IgD-negative memory B cell (primary cell): ENCODE measurements at regions not wholly inside any gene's neighbourhood (a gene's known extent, or its start where the extent isn't known, plus 50 kb on each side); places are given as distances from the start of the nearest gene placed in this dataset.
"Not testable (repeated sequence)": the region's sequence is repeated elsewhere in the genome, so short reads cannot be mapped to it uniquely, and the experiment has no call there.

Experiments
- H3K27ac Mint-ChIP-seq, 3 donors: one replicate each; pipeline ENCODE4 v1.8.0; 2020 to 2022; ENCODE audit warnings: mild to moderate bottlenecking in 3 of 3, mixed read lengths in 3 of 3, moderate library complexity in 1 of 3
- H3K27me3 Mint-ChIP-seq: one replicate; pipeline ENCODE4 v1.8.0; 2021; ENCODE audit warnings: mixed read lengths
- H3K36me3 Mint-ChIP-seq: one replicate; pipeline ENCODE4 v1.8.0; 2020; ENCODE audit warnings: mild to moderate bottlenecking, mixed read lengths
- H3K4me1 Mint-ChIP-seq, 3 donors: one replicate each; pipeline ENCODE4 v1.8.0; 2020 to 2022; ENCODE audit warnings: mixed read lengths in 3 of 3, mild to moderate bottlenecking in 1 of 3
- H3K4me3 Mint-ChIP-seq, 4 donors: one replicate each; pipeline ENCODE4 v1.8.0; 2020 to 2022; ENCODE audit warnings: mild to moderate bottlenecking in 4 of 4, mixed read lengths in 4 of 4, moderate library complexity in 3 of 4
- H3K9me3 Mint-ChIP-seq, 3 donors: one replicate each; pipeline ENCODE4 v1.8.0; 2020 to 2021; ENCODE audit warnings: mixed read lengths in 3 of 3, mild to moderate bottlenecking in 1 of 3

DNA sequence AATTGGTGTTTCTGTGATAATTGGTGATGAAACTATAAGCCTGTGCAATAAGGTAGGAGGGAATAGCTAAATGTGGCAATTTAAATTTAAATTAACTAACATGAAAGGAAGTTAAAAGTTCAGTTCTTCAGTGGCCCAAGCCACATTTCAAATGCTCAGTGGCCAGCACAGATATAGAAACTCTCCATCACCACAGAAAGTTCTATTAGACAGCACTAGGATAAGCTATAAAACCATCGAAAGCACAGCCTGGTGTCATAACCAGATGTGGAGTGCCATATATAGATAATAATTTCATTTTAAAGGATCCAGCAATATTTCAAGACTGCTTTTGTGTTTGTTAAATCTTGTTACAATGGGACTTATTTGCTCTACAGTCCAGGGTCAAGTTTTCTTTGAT, 119.3 kb upstream of the NR3C2 start:
- no peaks in the 10 kb centered on the region for H3K4me1 Mint-ChIP-seq
- H3K36me3 Mint-ChIP-seq: no peaks in the 10 kb centered on the region
- no peak overlapping the region for H3K27ac Mint-ChIP-seq
- H3K4me3 Mint-ChIP-seq: no peak overlapping the region
- H3K9me3 Mint-ChIP-seq: peaks cover 0 to 2% (median 2%) of the 10 kb centered on the region in 3 donors
- H3K27me3 Mint-ChIP-seq: no peaks in the 10 kb centered on the region

DNA sequence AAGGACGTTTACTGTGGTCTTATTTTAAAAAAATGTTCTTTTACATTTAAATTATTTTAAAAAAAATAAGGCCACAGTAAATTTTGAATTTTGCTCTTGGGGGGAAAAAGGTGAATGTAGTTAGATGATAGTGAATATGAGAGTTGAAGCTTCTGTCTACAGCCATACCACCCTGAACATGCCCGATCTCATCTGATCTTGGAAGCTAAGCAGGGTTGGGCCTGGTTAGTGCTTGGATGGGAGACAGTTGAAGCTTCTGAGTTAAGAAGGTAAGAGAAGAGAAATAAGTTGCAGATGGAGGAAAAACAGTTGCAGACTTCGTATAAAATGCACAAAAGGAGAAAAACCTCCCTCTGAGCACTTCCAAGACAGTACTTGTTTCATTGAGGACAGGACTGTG, 115.6 kb upstream of the NR3C2 start:
- Mint-ChIP-seq H3K36me3 (peaks cover 1% of the 10 kb centered on the region), H3K9me3 (peaks cover 0 to 2% (median 2%) of the 10 kb centered on the region in 3 donors), H3K4me3 (no peak overlapping the region), H3K4me1 (no peaks in the 10 kb centered on the region), H3K27ac (no peak overlapping the region), H3K27me3 (no peaks in the 10 kb centered on the region)

DNA sequence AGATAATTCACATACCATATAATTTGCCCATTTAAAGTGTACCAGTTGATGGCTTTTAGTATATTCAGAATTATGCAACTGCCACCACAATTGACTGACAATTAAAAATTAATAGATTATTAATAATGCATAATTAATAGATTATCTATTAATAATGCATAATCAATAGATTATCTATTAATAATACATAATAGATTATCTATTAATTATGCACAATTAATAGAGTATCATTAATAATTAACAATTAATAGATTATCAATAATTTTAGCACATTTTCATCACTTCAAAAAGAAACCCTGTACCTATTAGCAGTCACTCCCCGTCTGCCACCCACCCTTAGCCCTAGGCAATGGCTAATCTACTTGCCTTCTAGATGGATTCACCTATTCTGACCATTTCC, 108.6 kb upstream of the NR3C2 start:
- Mint-ChIP-seq H3K9me3 (peaks cover 0 to 1% (median under 1%) of the 10 kb centered on the region in 3 donors), H3K4me3 (no peak overlapping the region), H3K36me3 (peaks cover 2% of the 10 kb centered on the region), H3K27me3 (no peaks in the 10 kb centered on the region), H3K27ac (no peak overlapping the region), H3K4me1 (no peaks in the 10 kb centered on the region)

DNA sequence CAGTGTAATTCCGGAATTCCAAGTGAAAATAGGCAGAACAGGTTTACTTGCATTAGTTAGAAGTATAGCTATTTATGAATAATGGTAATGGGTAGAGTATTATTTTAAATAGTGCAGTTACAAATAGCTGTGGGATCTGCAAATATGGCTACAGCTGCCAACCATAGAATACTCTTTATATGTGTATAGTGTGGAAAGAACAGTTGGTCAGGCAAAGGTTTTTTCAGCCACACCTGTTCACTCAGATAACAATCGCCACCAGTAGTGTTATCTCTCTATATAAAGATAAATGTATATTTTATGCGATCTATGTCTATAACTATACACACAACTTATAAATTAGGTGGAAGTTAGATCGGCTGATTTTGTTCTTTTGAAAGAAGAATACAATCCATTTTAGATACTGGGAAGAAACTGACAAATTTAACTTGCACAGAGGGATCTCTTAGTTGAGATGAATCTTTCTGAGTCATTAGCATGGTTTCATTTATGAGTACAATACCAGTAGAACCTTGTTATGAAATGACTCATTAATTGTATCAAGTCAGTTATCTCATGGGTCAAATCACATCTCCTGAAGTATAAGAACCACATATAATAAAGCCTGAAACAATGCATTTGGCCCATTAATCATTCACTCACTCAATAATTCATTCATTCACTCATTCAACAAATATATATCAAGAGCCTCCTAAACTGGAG, 100.9 kb upstream of the NR3C2 start:
- Mint-ChIP-seq H3K27me3 (no peaks in the 10 kb centered on the region), H3K36me3 (peaks cover 2% of the 10 kb centered on the region), H3K4me1 (no peaks in the 10 kb centered on the region), H3K4me3 (no peak overlapping the region), H3K9me3 (peaks cover 0 to 2% (median 2%) of the 10 kb centered on the region in 3 donors), H3K27ac (no peak overlapping the region)

DNA sequence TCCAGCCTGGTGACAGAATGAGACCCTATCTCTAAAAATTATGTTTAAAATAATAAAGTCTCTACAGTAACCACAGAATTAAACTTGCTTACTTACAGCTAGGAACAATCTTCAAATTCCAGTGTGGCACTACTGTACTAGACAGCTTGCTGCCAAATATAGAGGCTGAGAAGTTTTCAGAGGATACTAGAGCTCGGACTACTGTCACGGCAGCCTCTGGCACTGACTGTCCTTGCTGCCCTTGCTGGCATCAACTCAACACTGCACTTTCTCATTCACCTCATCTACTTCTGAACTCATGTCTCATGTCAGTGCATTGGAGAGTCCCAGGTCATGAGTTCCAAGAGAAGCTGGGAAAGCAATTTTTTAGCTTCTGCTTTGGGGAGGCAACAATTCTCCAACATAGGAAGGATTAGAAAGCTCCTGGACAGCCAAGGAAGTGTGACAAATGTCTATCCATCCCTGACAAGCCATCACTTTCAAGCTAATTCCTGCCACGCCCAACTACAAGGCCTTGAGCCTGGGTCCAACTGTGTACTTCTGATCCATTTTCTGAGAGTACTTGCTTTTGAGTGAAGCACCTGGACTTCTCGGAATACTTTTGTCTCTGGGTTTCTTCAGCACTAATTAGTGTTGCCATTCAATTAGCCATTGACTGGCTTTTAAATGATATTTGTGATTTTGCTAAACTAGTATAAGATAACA, 98.6 kb upstream of the NR3C2 start:
- Mint-ChIP-seq H3K4me1 (no peaks in the 10 kb centered on the region), H3K36me3 (peaks cover 1% of the 10 kb centered on the region), H3K4me3 (no peak overlapping the region), H3K9me3 (peaks cover 0 to 3% (median under 1%) of the 10 kb centered on the region in 3 donors), H3K27ac (no peak overlapping the region), H3K27me3 (peaks cover 2% of the 10 kb centered on the region)

- Mint-ChIP-seq H3K4me3 (no peak overlapping the region), H3K4me1 (peaks cover 0 to 3% (median 0%) of the 10 kb centered on the region in 3 donors), H3K27ac (no peak overlapping the region), H3K9me3 (peaks cover 2 to 5% (median 4%) of the 10 kb centered on the region in 3 donors), H3K27me3 (peaks cover 2% of the 10 kb centered on the region), H3K36me3 (no peaks in the 10 kb centered on the region)
Observed at GRCh38 chr4:148539387-148539786, 97.2 kb upstream of the NR3C2 start.

- not testable (repeated sequence) for H3K27ac Mint-ChIP-seq, H3K27me3 Mint-ChIP-seq, H3K4me3 Mint-ChIP-seq, H3K36me3 Mint-ChIP-seq, H3K4me1 Mint-ChIP-seq
- peaks cover 14 to 22% (median 20%) of the 10 kb centered on the region in 3 donors for H3K9me3 Mint-ChIP-seq
Observed at GRCh38 chr4:148533851-148534250, 91.6 kb upstream of the NR3C2 start.

GRCh38 chr4:148530114-148530513, 87.9 kb upstream of the NR3C2 start:
- Mint-ChIP-seq H3K9me3 (peaks cover 14 to 22% (median 19%) of the 10 kb centered on the region in 3 donors), H3K27me3 (no peaks in the 10 kb centered on the region), H3K4me1 (peaks cover 0 to 5% (median 0%) of the 10 kb centered on the region in 3 donors), H3K4me3 (no peak overlapping the region), H3K36me3 (peaks cover 3% of the 10 kb centered on the region), H3K27ac (no peak overlapping the region)

- H3K4me1 Mint-ChIP-seq: peaks cover 0 to 1% (median 0%) of the 10 kb centered on the region in 3 donors
- H3K4me3 Mint-ChIP-seq: no peak overlapping the region
- no peaks in the 10 kb centered on the region for H3K27me3 Mint-ChIP-seq
- no peak overlapping the region for H3K27ac Mint-ChIP-seq
- H3K36me3 Mint-ChIP-seq: peaks cover under 1% of the 10 kb centered on the region
- peaks cover 3 to 7% (median 6%) of the 10 kb centered on the region in 3 donors for H3K9me3 Mint-ChIP-seq
Observed at GRCh38 chr4:148527571-148527970, 85.4 kb upstream of the NR3C2 start.

DNA sequence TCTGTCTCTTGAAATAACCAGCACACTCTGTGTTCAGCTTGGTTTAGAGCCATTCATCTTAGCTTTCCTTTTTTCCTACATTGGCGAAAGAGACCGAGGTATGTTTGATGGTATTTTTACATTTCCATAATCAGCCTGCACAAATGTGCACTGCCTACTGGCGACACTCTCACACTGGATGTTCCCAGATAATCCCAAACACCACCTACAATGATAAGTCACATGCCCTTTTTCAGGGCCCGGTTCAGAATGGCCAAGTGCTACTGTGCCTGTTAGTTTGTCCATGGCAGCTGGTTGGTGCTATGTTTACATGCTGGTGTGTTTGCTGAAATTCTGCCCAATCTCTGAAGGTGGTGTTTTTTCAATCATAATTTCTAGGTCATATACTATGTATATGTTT, 80.8 kb upstream of the NR3C2 start:
- Mint-ChIP-seq H3K27me3 (no peaks in the 10 kb centered on the region), H3K9me3 (peaks cover 0 to 12% (median 3%) of the 10 kb centered on the region in 3 donors), H3K36me3 (no peaks in the 10 kb centered on the region), H3K4me3 (no peak overlapping the region), H3K4me1 (no peaks in the 10 kb centered on the region), H3K27ac (no peak overlapping the region)

DNA sequence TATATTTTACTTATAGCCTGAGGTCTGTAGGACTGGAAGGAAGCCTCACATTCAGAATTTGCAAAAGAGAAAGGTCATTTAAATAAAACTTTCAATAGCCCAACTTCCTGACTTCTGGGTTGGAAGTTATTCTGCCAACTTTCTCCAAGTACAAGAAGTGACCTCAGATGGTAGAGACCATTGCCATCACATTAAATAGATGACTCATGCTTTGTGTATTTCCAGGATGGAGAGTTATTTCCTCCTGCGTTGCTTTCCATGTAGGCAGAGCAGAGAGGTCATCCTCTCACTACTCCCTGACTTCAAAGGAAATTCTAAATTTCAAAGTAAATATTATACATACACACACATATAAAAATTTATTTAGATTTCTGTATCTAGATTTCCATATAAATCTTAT, 73.0 kb upstream of the NR3C2 start:
- no peaks in the 10 kb centered on the region for H3K4me1 Mint-ChIP-seq
- no peak overlapping the region for H3K4me3 Mint-ChIP-seq
- H3K9me3 Mint-ChIP-seq: peaks cover 2 to 16% (median 8%) of the 10 kb centered on the region in 3 donors
- H3K36me3 Mint-ChIP-seq: no peaks in the 10 kb centered on the region
- H3K27ac Mint-ChIP-seq: no peak overlapping the region
- no peaks in the 10 kb centered on the region for H3K27me3 Mint-ChIP-seq

- H3K27me3 Mint-ChIP-seq: no peaks in the 10 kb centered on the region
- H3K27ac Mint-ChIP-seq: no peak overlapping the region
- H3K4me3 Mint-ChIP-seq: no peak overlapping the region
- no peaks in the 10 kb centered on the region for H3K36me3 Mint-ChIP-seq
- H3K9me3 Mint-ChIP-seq: peaks cover 2 to 16% (median 6%) of the 10 kb centered on the region in 3 donors
- no peaks in the 10 kb centered on the region for H3K4me1 Mint-ChIP-seq
Observed at GRCh38 chr4:148514581-148514980, 72.4 kb upstream of the NR3C2 start.

DNA sequence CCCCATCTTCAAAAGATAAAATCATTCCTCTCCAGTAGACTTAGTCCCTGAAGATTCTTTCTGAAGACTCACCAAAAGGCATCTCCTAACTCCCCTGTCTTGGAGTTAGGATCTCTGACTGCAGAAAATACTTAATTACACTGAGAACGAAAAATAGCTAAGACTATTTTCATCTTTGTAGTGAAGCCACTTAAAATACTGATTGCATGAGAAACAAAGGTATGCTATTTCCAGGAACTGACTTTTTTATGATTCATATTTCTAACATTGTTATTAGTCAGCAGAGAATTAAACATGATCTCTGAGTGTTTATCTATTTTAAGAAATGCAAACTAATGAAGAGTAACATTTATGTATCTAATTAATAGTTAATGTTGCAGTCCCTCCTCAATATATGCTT, 71.8 kb upstream of the NR3C2 start:
- H3K36me3 Mint-ChIP-seq: no peaks in the 10 kb centered on the region
- H3K27me3 Mint-ChIP-seq: no peaks in the 10 kb centered on the region
- H3K4me1 Mint-ChIP-seq: no peaks in the 10 kb centered on the region
- H3K9me3 Mint-ChIP-seq: peaks cover 2 to 13% (median 5%) of the 10 kb centered on the region in 3 donors
- no peak overlapping the region for H3K4me3 Mint-ChIP-seq
- peak overlapping the region in 1 of 3 donors; percentile 11 for H3K27ac Mint-ChIP-seq

GRCh38 chr4:148510211-148510610, 68.0 kb upstream of the NR3C2 start:
- Mint-ChIP-seq H3K27me3 (no peaks in the 10 kb centered on the region), H3K9me3 (peaks cover 0 to 2% (median 0%) of the 10 kb centered on the region in 3 donors), H3K4me3 (no peak overlapping the region), H3K36me3 (no peaks in the 10 kb centered on the region), H3K4me1 (no peaks in the 10 kb centered on the region), H3K27ac (no peak overlapping the region)

- peaks cover 2 to 6% (median 2%) of the 10 kb centered on the region in 3 donors for H3K9me3 Mint-ChIP-seq
- peaks cover 2% of the 10 kb centered on the region for H3K36me3 Mint-ChIP-seq
- H3K27ac Mint-ChIP-seq: no peak overlapping the region
- no peaks in the 10 kb centered on the region for H3K4me1 Mint-ChIP-seq
- H3K27me3 Mint-ChIP-seq: no peaks in the 10 kb centered on the region
- no peak overlapping the region for H3K4me3 Mint-ChIP-seq
Observed at GRCh38 chr4:148503681-148504080, 61.5 kb upstream of the NR3C2 start.

DNA sequence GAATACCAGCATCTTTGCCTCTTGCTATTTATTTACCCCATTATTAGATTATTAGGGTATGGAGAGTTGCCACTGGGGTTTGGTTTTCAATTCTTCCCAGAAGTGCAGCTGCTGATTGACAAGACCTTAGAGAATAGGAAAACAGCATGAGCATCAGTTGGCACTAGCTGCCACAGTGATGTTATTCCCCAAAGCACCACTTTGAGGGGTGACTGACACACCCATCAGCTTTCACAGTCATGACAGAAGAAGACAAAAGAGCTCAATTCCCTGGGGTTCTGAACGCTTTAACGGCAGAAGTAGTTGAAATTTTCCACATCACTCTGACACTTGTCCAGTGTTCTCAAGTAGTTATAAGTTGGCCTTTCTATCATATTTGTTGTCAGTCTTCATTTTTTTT, 55.0 kb upstream of the NR3C2 start:
- Mint-ChIP-seq H3K4me3 (no peak overlapping the region), H3K27me3 (no peaks in the 10 kb centered on the region), H3K4me1 (no peaks in the 10 kb centered on the region), H3K9me3 (peaks cover 0 to 6% (median 2%) of the 10 kb centered on the region in 3 donors), H3K36me3 (peaks cover 2% of the 10 kb centered on the region), H3K27ac (no peak overlapping the region)
